WTC11 (cell line): ENCODE measurements at regions not wholly inside any gene's neighbourhood (a gene's known extent, or its start where the extent isn't known, plus 50 kb on each side); places are given as distances from the start of the nearest gene placed in this dataset.

Source experiments
- ATAC-seq: fragments of 200-7000 bp; cut with Tn5 transposase; 2 replicates; pipeline ENCODE4 v1.10.0; 2021; ENCODE audit warnings: mild to moderate bottlenecking, moderate library complexity
- CTCF ChIA-PET: fragments of 300-600 bp; sonication (Branson Sonifier 250); formaldehyde crosslinking; loops from one replicate; lab custom pipeline; 2021; ENCODE audit warnings: antibody characterized with exemption; lab: Charles Lee
- POLR2A ChIA-PET: fragments of 350-600 bp; sonication (Branson Sonifier 250); formaldehyde crosslinking; loops from one replicate; lab custom pipeline; 2021; ENCODE audit warnings: antibody characterized with exemption; lab: Charles Lee
- DNase-seq: peaks from one replicate; pipeline ENCODE4 v3.0.0; 2021; ENCODE audit warnings: low spot score
- H3K27ac Mint-ChIP-seq: 2 replicates; pipeline ENCODE4 v1.8.0; 2021; ENCODE audit warnings: mixed read lengths
- H3K27me3 Mint-ChIP-seq: 2 replicates; pipeline ENCODE4 v1.8.0; 2021; ENCODE audit warnings: low read depth, mild to moderate bottlenecking, moderate library complexity, mixed read lengths
- H3K36me3 Mint-ChIP-seq: 2 replicates; pipeline ENCODE4 v1.8.0; 2021; ENCODE audit warnings: mixed read lengths
- H3K4me1 Mint-ChIP-seq: 2 replicates; pipeline ENCODE4 v1.8.0; 2022; ENCODE audit warnings: mixed read lengths
- H3K4me3 Mint-ChIP-seq: 2 replicates; pipeline ENCODE4 v1.8.0; 2021; ENCODE audit warnings: mild to moderate bottlenecking, moderate library complexity, mixed read lengths
- H3K9me3 Mint-ChIP-seq: 2 replicates; pipeline ENCODE4 v1.8.0; 2021; ENCODE audit warnings: mixed read lengths
- CREB1 ChIP-seq: sonication (generic); formaldehyde crosslinking; IDR thresholded peaks from 2 replicates; pipeline ENCODE4 v1.8.0; 2023; ENCODE audit warnings: mild to moderate bottlenecking, missing genetic modification reagents
- CREM ChIP-seq: sonication (generic); formaldehyde crosslinking; IDR thresholded peaks from 2 replicates; pipeline ENCODE4 v1.8.1; 2022; ENCODE audit warnings: mild to moderate bottlenecking, missing genetic modification reagents, moderate library complexity
- ETV6 ChIP-seq: sonication (generic); formaldehyde crosslinking; IDR thresholded peaks from 2 replicates; pipeline ENCODE4 v1.8.1; 2022; ENCODE audit warnings: mild to moderate bottlenecking, missing genetic modification reagents
- FOXJ3 ChIP-seq: sonication (generic); formaldehyde crosslinking; IDR thresholded peaks from 2 replicates; pipeline ENCODE4 v1.9.0; 2021; ENCODE audit warnings: missing genetic modification reagents, mild to moderate bottlenecking, borderline replicate concordance
- MAX ChIP-seq: sonication (generic); formaldehyde crosslinking; IDR thresholded peaks from 2 replicates; pipeline ENCODE4 v1.8.0; 2022; ENCODE audit warnings: mild to moderate bottlenecking, missing genetic modification reagents
- NFATC4 ChIP-seq: fragments of 250-450 bp; sonication (Bioruptor Pico); IDR thresholded peaks from 2 replicates; pipeline ENCODE4 v1.9.0; 2021; ENCODE audit warnings: mild to moderate bottlenecking
- TCF7 ChIP-seq: sonication (generic); formaldehyde crosslinking; IDR thresholded peaks from 2 replicates; pipeline ENCODE4 v1.8.0; 2022; ENCODE audit warnings: mild to moderate bottlenecking, low read depth, missing genetic modification reagents, moderate library complexity
- TEAD4 ChIP-seq: sonication (generic); formaldehyde crosslinking; IDR thresholded peaks from 2 replicates; pipeline ENCODE4 v1.8.0; 2022; ENCODE audit warnings: mild to moderate bottlenecking, missing genetic modification reagents
- ZNF121 ChIP-seq: sonication (generic); formaldehyde crosslinking; IDR thresholded peaks from 2 replicates; pipeline ENCODE4 v1.8.0; 2023; ENCODE audit warnings: missing genetic modification reagents
- ZNF219 ChIP-seq: sonication (generic); formaldehyde crosslinking; IDR thresholded peaks from 2 replicates; pipeline ENCODE4 v1.8.0; 2023; ENCODE audit warnings: missing genetic modification reagents, mild to moderate bottlenecking, borderline replicate concordance
- ZNF416 ChIP-seq: fragments of 250-450 bp; sonication (Bioruptor Pico); IDR thresholded peaks from 2 replicates; pipeline ENCODE4 v1.9.0; 2021; ENCODE audit warnings: mild to moderate bottlenecking, inconsistent platforms
- ZNF425 ChIP-seq: fragments of 250-450 bp; sonication (Bioruptor Pico); conservative IDR thresholded peaks from 2 replicates; pipeline ENCODE4 v1.9.0; 2021; ENCODE audit warnings: mild to moderate bottlenecking
- ZNF532 ChIP-seq: fragments of 250-450 bp; sonication (Bioruptor Pico); IDR thresholded peaks from 2 replicates; pipeline ENCODE4 v1.9.0; 2021; ENCODE audit warnings: mild to moderate bottlenecking, borderline replicate concordance
- ZNF671 ChIP-seq: fragments of 250-450 bp; sonication (Bioruptor Pico); IDR thresholded peaks from 2 replicates; pipeline ENCODE4 v1.8.0; 2021; ENCODE audit warnings: mild to moderate bottlenecking
- TF ChIP-seq, protein P1 (sequence below): sonication (generic); formaldehyde crosslinking; IDR thresholded peaks from 2 replicates; pipeline ENCODE4 v1.8.1; 2023; ENCODE audit warnings: mild to moderate bottlenecking, missing genetic modification reagents
- TF ChIP-seq, protein P2 (sequence below): sonication (generic); formaldehyde crosslinking; IDR thresholded peaks from 2 replicates; pipeline ENCODE4 v1.8.0; 2022; ENCODE audit warnings: mild to moderate bottlenecking, missing genetic modification reagents
- TF ChIP-seq, protein P3 (sequence below): fragments of 250-450 bp; sonication (Bioruptor Pico); IDR thresholded peaks from 2 replicates; pipeline ENCODE4 v1.9.0; 2021; ENCODE audit warnings: mild to moderate bottlenecking

- CTCF ChIA-PET: interaction anchor here (0.6 kb wide), 1 partner anchor 445 kb away, joined by 7 read pairs; no protein-coding TSS in a partner anchor
Observed at GRCh38 chr5:74409166-74409706, 231.3 kb downstream of the ENC1 start.

DNA sequence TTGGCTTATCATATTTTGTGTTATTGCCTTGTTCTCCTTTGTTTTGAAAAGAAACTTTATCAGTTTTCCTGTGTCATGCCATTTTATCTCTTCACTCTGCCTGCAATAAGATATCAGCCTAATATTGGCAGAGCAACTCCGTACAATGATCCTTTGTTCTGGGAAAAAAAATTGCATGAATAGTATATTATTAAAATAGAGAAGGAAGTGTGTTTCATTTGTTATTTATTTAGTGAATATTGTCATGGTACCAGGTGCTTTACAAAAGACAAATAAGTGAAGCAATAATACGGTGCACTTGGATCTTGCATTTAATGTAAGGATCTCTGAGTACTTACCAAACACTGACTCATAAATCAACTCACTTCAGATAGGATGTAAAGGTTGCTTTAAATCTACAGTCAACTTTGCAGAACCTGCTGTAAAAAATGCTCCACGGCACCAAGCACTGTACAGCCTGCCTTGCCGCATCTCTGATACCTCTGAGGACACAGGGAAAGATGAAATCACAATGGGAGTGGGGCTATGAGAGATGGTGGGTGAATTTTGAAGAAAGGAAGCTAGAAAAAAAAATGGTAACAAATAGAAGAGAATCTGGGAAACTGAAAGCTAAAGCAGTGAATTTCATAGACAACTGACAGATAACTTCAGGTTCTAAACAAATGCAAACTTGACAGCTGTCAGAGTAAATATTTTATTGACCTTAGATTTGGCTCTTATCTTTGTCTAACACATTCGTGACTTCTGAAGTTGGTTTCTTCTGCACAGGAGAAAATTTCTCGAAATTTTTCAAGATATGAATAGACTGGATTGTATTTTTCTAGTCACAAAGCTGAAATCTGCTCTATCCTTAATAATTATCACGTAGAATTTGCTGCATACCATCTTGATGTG, 232.1 kb downstream of the ENC1 start:
- Mint-ChIP-seq H3K4me1 (peaks cover 12% of the 10 kb centered on the region), H3K36me3 (no peaks in the 10 kb centered on the region), H3K9me3 (no peaks in the 10 kb centered on the region), H3K27me3 (no peaks in the 10 kb centered on the region), H3K27ac (no peak overlapping the region), H3K4me3 (no peak overlapping the region)
- DNase-seq (no peak), ATAC-seq (no peak)
- CTCF ChIA-PET: no interaction called here
- POLR2A ChIA-PET: no interaction called here
- TF ChIP-seq CREM (no peak), NFATC4 (CRISPR knock-in tag) (no peak), CREB1 (no peak), MAX (CRISPR knock-in tag) (no peak), TCF7 (CRISPR knock-in tag) (no peak), ZNF671 (CRISPR knock-in tag) (no peak), ETV6 (CRISPR knock-in tag) (no peak), FOXJ3 (CRISPR knock-in tag) (no peak), ZNF425 (no peak), ZNF532 (CRISPR knock-in tag) (no peak)
- TF ChIP-seq, protein P1, sequence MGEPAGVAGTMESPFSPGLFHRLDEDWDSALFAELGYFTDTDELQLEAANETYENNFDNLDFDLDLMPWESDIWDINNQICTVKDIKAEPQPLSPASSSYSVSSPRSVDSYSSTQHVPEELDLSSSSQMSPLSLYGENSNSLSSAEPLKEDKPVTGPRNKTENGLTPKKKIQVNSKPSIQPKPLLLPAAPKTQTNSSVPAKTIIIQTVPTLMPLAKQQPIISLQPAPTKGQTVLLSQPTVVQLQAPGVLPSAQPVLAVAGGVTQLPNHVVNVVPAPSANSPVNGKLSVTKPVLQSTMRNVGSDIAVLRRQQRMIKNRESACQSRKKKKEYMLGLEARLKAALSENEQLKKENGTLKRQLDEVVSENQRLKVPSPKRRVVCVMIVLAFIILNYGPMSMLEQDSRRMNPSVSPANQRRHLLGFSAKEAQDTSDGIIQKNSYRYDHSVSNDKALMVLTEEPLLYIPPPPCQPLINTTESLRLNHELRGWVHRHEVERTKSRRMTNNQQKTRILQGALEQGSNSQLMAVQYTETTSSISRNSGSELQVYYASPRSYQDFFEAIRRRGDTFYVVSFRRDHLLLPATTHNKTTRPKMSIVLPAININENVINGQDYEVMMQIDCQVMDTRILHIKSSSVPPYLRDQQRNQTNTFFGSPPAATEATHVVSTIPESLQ (CRISPR knock-in tag): no peak

More at GRCh38 chr5:74409166-74409706, 231.3 kb downstream of the ENC1 start:
- no peak for ATAC-seq
- Mint-ChIP-seq H3K4me3 (no peak overlapping the region), H3K27ac (no peak overlapping the region), H3K36me3 (no peaks in the 10 kb centered on the region), H3K9me3 (no peaks in the 10 kb centered on the region), H3K27me3 (no peaks in the 10 kb centered on the region), H3K4me1 (peaks cover 13% of the 10 kb centered on the region)
- POLR2A ChIA-PET: no interaction called here
- no peak for DNase-seq
- TF ChIP-seq, protein P2, sequence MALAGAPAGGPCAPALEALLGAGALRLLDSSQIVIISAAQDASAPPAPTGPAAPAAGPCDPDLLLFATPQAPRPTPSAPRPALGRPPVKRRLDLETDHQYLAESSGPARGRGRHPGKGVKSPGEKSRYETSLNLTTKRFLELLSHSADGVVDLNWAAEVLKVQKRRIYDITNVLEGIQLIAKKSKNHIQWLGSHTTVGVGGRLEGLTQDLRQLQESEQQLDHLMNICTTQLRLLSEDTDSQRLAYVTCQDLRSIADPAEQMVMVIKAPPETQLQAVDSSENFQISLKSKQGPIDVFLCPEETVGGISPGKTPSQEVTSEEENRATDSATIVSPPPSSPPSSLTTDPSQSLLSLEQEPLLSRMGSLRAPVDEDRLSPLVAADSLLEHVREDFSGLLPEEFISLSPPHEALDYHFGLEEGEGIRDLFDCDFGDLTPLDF (CRISPR knock-in tag): no peak
- TF ChIP-seq, protein P1 (CRISPR knock-in tag): no peak
- TF ChIP-seq ZNF121 (CRISPR knock-in tag) (no peak), ETV6 (CRISPR knock-in tag) (no peak), ZNF219 (CRISPR knock-in tag) (no peak), ZNF416 (CRISPR knock-in tag) (no peak), TEAD4 (CRISPR knock-in tag) (no peak)
- TF ChIP-seq, protein P3, sequence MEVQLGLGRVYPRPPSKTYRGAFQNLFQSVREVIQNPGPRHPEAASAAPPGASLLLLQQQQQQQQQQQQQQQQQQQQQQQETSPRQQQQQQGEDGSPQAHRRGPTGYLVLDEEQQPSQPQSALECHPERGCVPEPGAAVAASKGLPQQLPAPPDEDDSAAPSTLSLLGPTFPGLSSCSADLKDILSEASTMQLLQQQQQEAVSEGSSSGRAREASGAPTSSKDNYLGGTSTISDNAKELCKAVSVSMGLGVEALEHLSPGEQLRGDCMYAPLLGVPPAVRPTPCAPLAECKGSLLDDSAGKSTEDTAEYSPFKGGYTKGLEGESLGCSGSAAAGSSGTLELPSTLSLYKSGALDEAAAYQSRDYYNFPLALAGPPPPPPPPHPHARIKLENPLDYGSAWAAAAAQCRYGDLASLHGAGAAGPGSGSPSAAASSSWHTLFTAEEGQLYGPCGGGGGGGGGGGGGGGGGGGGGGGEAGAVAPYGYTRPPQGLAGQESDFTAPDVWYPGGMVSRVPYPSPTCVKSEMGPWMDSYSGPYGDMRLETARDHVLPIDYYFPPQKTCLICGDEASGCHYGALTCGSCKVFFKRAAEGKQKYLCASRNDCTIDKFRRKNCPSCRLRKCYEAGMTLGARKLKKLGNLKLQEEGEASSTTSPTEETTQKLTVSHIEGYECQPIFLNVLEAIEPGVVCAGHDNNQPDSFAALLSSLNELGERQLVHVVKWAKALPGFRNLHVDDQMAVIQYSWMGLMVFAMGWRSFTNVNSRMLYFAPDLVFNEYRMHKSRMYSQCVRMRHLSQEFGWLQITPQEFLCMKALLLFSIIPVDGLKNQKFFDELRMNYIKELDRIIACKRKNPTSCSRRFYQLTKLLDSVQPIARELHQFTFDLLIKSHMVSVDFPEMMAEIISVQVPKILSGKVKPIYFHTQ: no peak
